ENCODE measurements at regions not wholly inside any gene's neighbourhood (a gene's known extent, or its start where the extent isn't known, plus 50 kb on each side); places are given as distances from the start of the nearest gene placed in this dataset.

DNA sequence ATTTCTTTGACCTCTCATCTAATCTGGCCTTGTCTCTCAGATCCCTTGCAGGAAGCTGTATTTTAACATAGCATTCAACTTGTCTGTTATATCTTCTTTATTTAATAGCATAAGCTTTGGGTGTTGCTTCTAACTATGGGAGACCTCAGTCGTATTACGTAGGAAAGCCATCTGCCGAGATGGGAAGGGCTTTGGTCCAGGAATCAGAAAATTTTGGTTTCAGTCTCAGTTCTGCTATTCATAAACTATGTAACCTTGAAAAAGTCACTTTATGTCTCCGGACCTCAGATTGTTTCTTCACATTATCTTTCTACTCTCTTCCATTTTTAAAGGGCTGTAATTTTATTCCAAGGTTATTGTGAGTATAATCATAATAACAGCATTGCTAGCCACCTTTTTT, 297.7 kb downstream of the SATB2 start:
- Histone ChIP-seq H3K27me3 (replicated peaks in 2 of 5; ENCODE audit: control insufficient read depth in 4 of 5, insufficient read depth in 5 of 5, low read length in 4 of 5) (no peaks in the 10 kb centered on the region), H3K4me1 (ENCODE audit: control extremely low read depth in 1 of 4, control insufficient read depth in 4 of 4, insufficient read depth in 4 of 4, low read length in 3 of 4) (no peaks in the 10 kb centered on the region), H3K36me3 (ENCODE audit: control insufficient read depth in 4 of 4, insufficient read depth in 4 of 4, low read length in 3 of 4) (no peaks in the 10 kb centered on the region), H3K4me3 (ENCODE audit: control insufficient read depth in 1 of 7, extremely low read depth in 1 of 7, insufficient read depth in 4 of 7, low read depth in 2 of 7, low read length in 6 of 7) (no peak overlapping the region), H3K9me3 (ENCODE audit: control extremely low read depth in 1 of 5, control insufficient read depth in 4 of 5, insufficient read depth in 2 of 5, low read depth in 1 of 5, low read length in 4 of 5) (no peaks in the 10 kb centered on the region), H3K27ac (ENCODE audit: insufficient read depth in 1 of 2, low read depth in 1 of 2, low read length in 2 of 2, poor library complexity in 1 of 2, severe bottlenecking in 2 of 2) (no peak overlapping the region)
- ChIA-PET CTCF (no interaction called here), POLR2A (no interaction called here)
- no peak for DNase-seq
- 100% methylated on average over 3 of the region's 4 CpGs for WGBS (ENCODE audit: insufficient coverage)

DNA sequence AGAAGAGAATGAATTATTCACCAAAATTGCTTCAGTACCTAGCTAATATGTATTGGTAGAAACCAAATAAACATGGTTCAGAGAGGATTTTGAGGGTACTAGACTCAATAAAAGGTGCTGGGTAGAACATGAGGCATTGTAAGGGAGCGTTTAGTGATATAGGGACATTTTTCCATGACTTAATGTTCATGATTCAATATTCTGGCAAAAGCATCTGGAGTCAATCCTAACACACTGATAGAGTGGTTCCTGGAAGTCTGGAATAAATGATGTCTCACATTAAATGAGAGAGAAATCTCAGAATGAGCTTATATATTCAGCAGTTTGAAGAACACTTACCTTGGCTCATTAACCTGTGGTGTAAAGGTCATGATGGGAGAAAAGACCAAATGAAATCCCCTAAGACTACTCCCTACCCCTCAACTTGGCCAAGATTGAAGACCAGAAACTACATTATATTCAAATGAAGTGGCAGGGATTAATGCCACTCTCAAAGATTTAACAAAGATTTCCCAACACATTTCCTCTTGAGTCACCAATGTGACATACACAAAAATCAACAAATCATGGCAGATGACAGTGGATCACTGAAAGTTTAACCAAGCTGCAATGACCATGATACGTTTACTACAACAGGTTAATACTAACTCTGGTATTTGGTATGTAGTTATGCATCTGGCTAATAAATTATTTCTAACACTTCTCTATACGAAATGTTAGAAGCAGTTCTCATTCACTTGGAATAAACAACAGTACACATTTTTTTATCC, 309.5 kb downstream of the SATB2 start:
- Histone ChIP-seq H3K27ac (ENCODE audit: insufficient read depth in 1 of 2, low read depth in 1 of 2, low read length in 2 of 2, poor library complexity in 1 of 2, severe bottlenecking in 2 of 2) (no peak overlapping the region), H3K9me3 (ENCODE audit: control extremely low read depth in 1 of 5, control insufficient read depth in 4 of 5, insufficient read depth in 2 of 5, low read depth in 1 of 5, low read length in 4 of 5) (no peaks in the 10 kb centered on the region), H3K27me3 (replicated peaks in 2 of 5; ENCODE audit: control insufficient read depth in 4 of 5, insufficient read depth in 5 of 5, low read length in 4 of 5) (no peaks in the 10 kb centered on the region), H3K36me3 (ENCODE audit: control insufficient read depth in 4 of 4, insufficient read depth in 4 of 4, low read length in 3 of 4) (no peaks in the 10 kb centered on the region), H3K4me3 (ENCODE audit: control insufficient read depth in 1 of 7, extremely low read depth in 1 of 7, insufficient read depth in 4 of 7, low read depth in 2 of 7, low read length in 6 of 7) (no peak overlapping the region), H3K4me1 (ENCODE audit: control extremely low read depth in 1 of 4, control insufficient read depth in 4 of 4, insufficient read depth in 4 of 4, low read length in 3 of 4) (no peaks in the 10 kb centered on the region)
- 92% methylated on average over 2 of the region's 3 CpGs for WGBS (ENCODE audit: insufficient coverage)
- CTCF ChIA-PET = no interaction called here
- POLR2A ChIA-PET = no interaction called here
- no peak for DNase-seq

DNA sequence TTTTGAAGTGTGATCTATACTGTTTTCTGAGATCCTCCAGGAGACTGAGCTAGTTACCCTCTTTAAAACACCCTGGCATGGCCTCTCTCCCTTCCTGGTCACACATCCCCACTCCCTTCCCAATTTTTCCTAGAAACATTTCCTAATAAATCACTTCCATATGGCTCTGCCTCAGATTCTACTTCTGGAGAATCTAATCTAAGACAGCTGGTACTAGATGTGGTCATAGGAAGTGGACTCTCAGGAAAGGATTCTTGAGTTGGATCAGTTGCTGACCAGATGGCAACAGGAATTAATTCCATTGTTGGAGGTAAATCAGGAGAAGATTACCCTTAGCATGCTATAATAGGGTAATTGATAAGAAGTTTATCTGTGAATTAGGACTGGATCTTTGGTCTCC, 310.5 kb downstream of the SATB2 start:
- Histone ChIP-seq H3K4me3 (ENCODE audit: control insufficient read depth in 1 of 7, extremely low read depth in 1 of 7, insufficient read depth in 4 of 7, low read depth in 2 of 7, low read length in 6 of 7) (no peak overlapping the region), H3K27ac (ENCODE audit: insufficient read depth in 1 of 2, low read depth in 1 of 2, low read length in 2 of 2, poor library complexity in 1 of 2, severe bottlenecking in 2 of 2) (no peak overlapping the region), H3K36me3 (ENCODE audit: control insufficient read depth in 4 of 4, insufficient read depth in 4 of 4, low read length in 3 of 4) (no peaks in the 10 kb centered on the region), H3K9me3 (ENCODE audit: control extremely low read depth in 1 of 5, control insufficient read depth in 4 of 5, insufficient read depth in 2 of 5, low read depth in 1 of 5, low read length in 4 of 5) (no peaks in the 10 kb centered on the region), H3K4me1 (ENCODE audit: control extremely low read depth in 1 of 4, control insufficient read depth in 4 of 4, insufficient read depth in 4 of 4, low read length in 3 of 4) (no peaks in the 10 kb centered on the region), H3K27me3 (replicated peaks in 2 of 5; ENCODE audit: control insufficient read depth in 4 of 5, insufficient read depth in 5 of 5, low read length in 4 of 5) (no peaks in the 10 kb centered on the region)
- POLR2A ChIA-PET = no interaction called here
- DNase-seq = no peak
- CTCF ChIA-PET = no interaction called here

DNA sequence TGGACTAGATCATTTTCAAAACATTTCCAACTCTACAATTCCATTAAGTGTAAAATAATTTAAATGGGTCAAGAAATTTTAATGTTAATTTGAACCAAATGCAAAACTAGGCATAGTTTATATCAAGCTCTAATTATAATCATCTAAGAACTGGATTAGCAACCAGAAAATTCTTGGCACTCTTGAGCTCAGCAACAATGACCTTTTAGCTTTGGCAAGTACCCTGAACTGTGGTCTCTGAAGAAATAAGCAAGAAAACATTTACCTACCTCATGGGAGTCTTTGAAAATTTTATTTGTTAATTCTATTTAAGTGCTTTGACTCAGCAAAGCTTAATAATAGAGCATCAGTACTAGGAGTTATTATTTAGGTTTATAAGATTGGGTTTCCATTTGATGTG, 313.2 kb downstream of the SATB2 start:
- CTCF ChIA-PET = no interaction called here
- no peaks in the 10 kb centered on the region for H3K4me1 ChIP-seq (ENCODE audit: control extremely low read depth in 1 of 4, control insufficient read depth in 4 of 4, insufficient read depth in 4 of 4, low read length in 3 of 4)
- H3K36me3 ChIP-seq (ENCODE audit: control insufficient read depth in 4 of 4, insufficient read depth in 4 of 4, low read length in 3 of 4) = no peaks in the 10 kb centered on the region
- POLR2A ChIA-PET = no interaction called here
- no peak overlapping the region for H3K27ac ChIP-seq (ENCODE audit: insufficient read depth in 1 of 2, low read depth in 1 of 2, low read length in 2 of 2, poor library complexity in 1 of 2, severe bottlenecking in 2 of 2)
- no peak for DNase-seq
- H3K9me3 ChIP-seq (ENCODE audit: control extremely low read depth in 1 of 5, control insufficient read depth in 4 of 5, insufficient read depth in 2 of 5, low read depth in 1 of 5, low read length in 4 of 5) = peaks cover 0 to 2% (median 0%) of the 10 kb centered on the region in 5 experiments
- H3K27me3 ChIP-seq (replicated peaks in 2 of 5; ENCODE audit: control insufficient read depth in 4 of 5, insufficient read depth in 5 of 5, low read length in 4 of 5) = no peaks in the 10 kb centered on the region
- H3K4me3 ChIP-seq (ENCODE audit: control insufficient read depth in 1 of 7, extremely low read depth in 1 of 7, insufficient read depth in 4 of 7, low read depth in 2 of 7, low read length in 6 of 7) = no peak overlapping the region

DNA sequence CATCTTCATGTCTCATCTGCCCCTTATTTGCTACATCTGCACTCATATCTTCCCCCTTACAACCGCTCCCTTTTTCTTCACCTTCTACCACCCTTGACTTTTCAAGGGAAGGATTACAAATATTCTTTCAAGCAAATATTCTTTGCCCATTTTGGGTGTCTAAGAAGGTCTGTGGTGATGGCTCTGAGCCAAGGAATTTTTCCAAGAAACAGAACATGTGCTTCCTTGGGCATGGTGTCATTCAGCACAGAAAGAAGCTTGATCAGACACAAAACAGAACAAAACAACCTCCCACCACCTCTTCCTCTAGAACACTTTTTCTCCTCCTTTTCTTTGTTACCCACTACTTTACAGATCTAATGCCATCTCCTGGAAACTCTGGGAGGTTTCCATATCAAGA, 313.7 kb downstream of the SATB2 start:
- 100% methylated on average over 1 of the region's 1 CpG for WGBS (ENCODE audit: insufficient coverage)
- Histone ChIP-seq H3K27ac (ENCODE audit: insufficient read depth in 1 of 2, low read depth in 1 of 2, low read length in 2 of 2, poor library complexity in 1 of 2, severe bottlenecking in 2 of 2) (no peak overlapping the region), H3K9me3 (ENCODE audit: control extremely low read depth in 1 of 5, control insufficient read depth in 4 of 5, insufficient read depth in 2 of 5, low read depth in 1 of 5, low read length in 4 of 5) (peaks cover 0 to 2% (median 0%) of the 10 kb centered on the region in 5 experiments), H3K4me1 (ENCODE audit: control extremely low read depth in 1 of 4, control insufficient read depth in 4 of 4, insufficient read depth in 4 of 4, low read length in 3 of 4) (no peaks in the 10 kb centered on the region), H3K36me3 (ENCODE audit: control insufficient read depth in 4 of 4, insufficient read depth in 4 of 4, low read length in 3 of 4) (no peaks in the 10 kb centered on the region), H3K4me3 (ENCODE audit: control insufficient read depth in 1 of 7, extremely low read depth in 1 of 7, insufficient read depth in 4 of 7, low read depth in 2 of 7, low read length in 6 of 7) (no peak overlapping the region), H3K27me3 (replicated peaks in 2 of 5; ENCODE audit: control insufficient read depth in 4 of 5, insufficient read depth in 5 of 5, low read length in 4 of 5) (no peaks in the 10 kb centered on the region)
- CTCF ChIA-PET = no interaction called here
- DNase-seq = no peak
- POLR2A ChIA-PET = no interaction called here

GRCh38 chr2:199136681-199137080, 321.1 kb downstream of the SATB2 start:
- Histone ChIP-seq H3K27ac (ENCODE audit: insufficient read depth in 1 of 2, low read depth in 1 of 2, low read length in 2 of 2, poor library complexity in 1 of 2, severe bottlenecking in 2 of 2) (no peak overlapping the region), H3K27me3 (replicated peaks in 2 of 5; ENCODE audit: control insufficient read depth in 4 of 5, insufficient read depth in 5 of 5, low read length in 4 of 5) (no peaks in the 10 kb centered on the region), H3K36me3 (ENCODE audit: control insufficient read depth in 4 of 4, insufficient read depth in 4 of 4, low read length in 3 of 4) (no peaks in the 10 kb centered on the region), H3K9me3 (ENCODE audit: control extremely low read depth in 1 of 5, control insufficient read depth in 4 of 5, insufficient read depth in 2 of 5, low read depth in 1 of 5, low read length in 4 of 5) (peaks cover 0 to 2% (median 0%) of the 10 kb centered on the region in 5 experiments), H3K4me3 (ENCODE audit: control insufficient read depth in 1 of 7, extremely low read depth in 1 of 7, insufficient read depth in 4 of 7, low read depth in 2 of 7, low read length in 6 of 7) (no peak overlapping the region), H3K4me1 (ENCODE audit: control extremely low read depth in 1 of 4, control insufficient read depth in 4 of 4, insufficient read depth in 4 of 4, low read length in 3 of 4) (no peaks in the 10 kb centered on the region)
- POLR2A ChIA-PET = no interaction called here
- CTCF ChIA-PET = no interaction called here
- DNase-seq = no peak

DNA sequence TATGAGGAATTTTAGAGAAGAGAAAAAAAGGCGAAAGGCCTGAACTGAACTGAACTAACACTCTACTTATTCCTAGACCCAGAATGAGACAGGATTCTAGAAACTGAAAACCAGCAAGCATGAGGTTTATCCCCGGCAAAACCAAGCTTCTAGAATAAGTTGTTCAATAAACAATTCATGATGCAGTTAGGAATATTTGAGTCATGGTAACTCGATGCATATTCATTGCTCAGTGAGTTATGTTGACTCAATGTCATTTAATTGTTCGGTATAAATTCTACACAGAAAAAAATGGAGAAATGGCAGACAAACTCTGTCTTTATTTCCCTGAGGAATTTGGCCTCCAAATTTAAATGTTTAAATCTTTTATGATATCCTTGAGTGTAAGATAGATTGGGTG, 321.5 kb downstream of the SATB2 start:
- Histone ChIP-seq H3K27me3 (replicated peaks in 2 of 5; ENCODE audit: control insufficient read depth in 4 of 5, insufficient read depth in 5 of 5, low read length in 4 of 5) (no peaks in the 10 kb centered on the region), H3K4me1 (ENCODE audit: control extremely low read depth in 1 of 4, control insufficient read depth in 4 of 4, insufficient read depth in 4 of 4, low read length in 3 of 4) (no peaks in the 10 kb centered on the region), H3K4me3 (ENCODE audit: control insufficient read depth in 1 of 7, extremely low read depth in 1 of 7, insufficient read depth in 4 of 7, low read depth in 2 of 7, low read length in 6 of 7) (no peak overlapping the region), H3K27ac (ENCODE audit: insufficient read depth in 1 of 2, low read depth in 1 of 2, low read length in 2 of 2, poor library complexity in 1 of 2, severe bottlenecking in 2 of 2) (no peak overlapping the region), H3K9me3 (ENCODE audit: control extremely low read depth in 1 of 5, control insufficient read depth in 4 of 5, insufficient read depth in 2 of 5, low read depth in 1 of 5, low read length in 4 of 5) (peaks cover 0 to 2% (median 0%) of the 10 kb centered on the region in 5 experiments), H3K36me3 (ENCODE audit: control insufficient read depth in 4 of 4, insufficient read depth in 4 of 4, low read length in 3 of 4) (no peaks in the 10 kb centered on the region)
- 100% methylated on average over 2 of the region's 4 CpGs for WGBS (ENCODE audit: insufficient coverage)
- ChIA-PET POLR2A (no interaction called here), CTCF (no interaction called here)
- DNase-seq = no peak

Measured in common myeloid progenitor, CD34-positive (primary cell).